Testis (tissue), 2 donors: ENCODE measurements at regions not wholly inside any gene's neighbourhood (a gene's known extent, or its start where the extent isn't known, plus 50 kb on each side); places are given as distances from the start of the nearest gene placed in this dataset.

Experiments used
- POLR2A ChIP-seq: fragments of 450-650 bp; IDR thresholded peaks from one replicate; pipeline ENCODE4 v1.6.1; 2017; ENCODE audit warnings: antibody characterized with exemption, mild to moderate bottlenecking, moderate library complexity
- TF ChIP-seq, protein P1 (sequence below), 3 experiments: fragments of 450-650 bp in 2 of 3; fragments of 200-600 bp in 1 of 3; sonication (generic) in 1 of 3; IDR thresholded peaks; one replicate each; pipeline ENCODE4 v1.5.1; 2016 to 2019; ENCODE audit warnings: antibody characterized with exemption in 3 of 3, mild to moderate bottlenecking in 2 of 3, moderate library complexity in 1 of 3

DNA sequence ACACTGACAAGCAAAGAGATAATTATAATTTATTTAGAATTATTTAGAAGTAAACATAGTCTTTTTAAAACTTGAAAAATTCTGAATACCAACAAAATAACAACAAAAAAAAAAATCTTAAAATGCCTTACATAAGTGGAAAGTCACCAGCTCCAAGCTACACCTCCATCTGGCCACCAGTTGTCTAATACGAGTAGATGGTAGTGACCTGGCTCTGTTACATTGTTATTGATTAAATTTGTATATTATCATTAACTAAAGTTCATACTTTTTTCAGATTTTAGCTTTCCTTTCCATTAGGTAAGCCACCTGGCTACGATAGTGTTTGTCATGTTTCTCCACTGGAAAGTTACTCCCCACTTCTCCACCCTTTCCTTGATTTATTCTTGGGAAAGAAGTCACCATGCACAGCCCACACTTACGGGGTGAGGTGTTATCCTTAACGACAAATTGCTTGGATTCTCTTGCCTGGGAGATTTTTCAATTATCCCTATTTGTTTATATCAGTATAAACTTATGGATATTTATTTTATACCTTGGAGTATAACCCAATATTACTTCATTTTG lies 464.5 kb upstream of the CHAC2 start:
- TF ChIP-seq, protein P1, sequence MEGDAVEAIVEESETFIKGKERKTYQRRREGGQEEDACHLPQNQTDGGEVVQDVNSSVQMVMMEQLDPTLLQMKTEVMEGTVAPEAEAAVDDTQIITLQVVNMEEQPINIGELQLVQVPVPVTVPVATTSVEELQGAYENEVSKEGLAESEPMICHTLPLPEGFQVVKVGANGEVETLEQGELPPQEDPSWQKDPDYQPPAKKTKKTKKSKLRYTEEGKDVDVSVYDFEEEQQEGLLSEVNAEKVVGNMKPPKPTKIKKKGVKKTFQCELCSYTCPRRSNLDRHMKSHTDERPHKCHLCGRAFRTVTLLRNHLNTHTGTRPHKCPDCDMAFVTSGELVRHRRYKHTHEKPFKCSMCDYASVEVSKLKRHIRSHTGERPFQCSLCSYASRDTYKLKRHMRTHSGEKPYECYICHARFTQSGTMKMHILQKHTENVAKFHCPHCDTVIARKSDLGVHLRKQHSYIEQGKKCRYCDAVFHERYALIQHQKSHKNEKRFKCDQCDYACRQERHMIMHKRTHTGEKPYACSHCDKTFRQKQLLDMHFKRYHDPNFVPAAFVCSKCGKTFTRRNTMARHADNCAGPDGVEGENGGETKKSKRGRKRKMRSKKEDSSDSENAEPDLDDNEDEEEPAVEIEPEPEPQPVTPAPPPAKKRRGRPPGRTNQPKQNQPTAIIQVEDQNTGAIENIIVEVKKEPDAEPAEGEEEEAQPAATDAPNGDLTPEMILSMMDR (IDR thresholded peaks at IDR 0.05) = no peak
- no peak for TF ChIP-seq POLR2A
